Stimulated activated CD8-positive, alpha-beta memory T cell treated with anti-CD3 and anti-CD28 coated beads, Interleukin-4, amount 100 ng/mL, for 4 hours (primary cell): ENCODE measurements at regions not wholly inside any gene's neighbourhood (a gene's known extent, or its start where the extent isn't known, plus 50 kb on each side); places are given as distances from the start of the nearest gene placed in this dataset.

ENCODE experiments used
- DNase-seq, 2 donors: peaks; one replicate each; pipeline ENCODE4 v3.0.0-alpha.2; 2020; ENCODE audit warnings: low read depth in 2 of 2, low spot score in 1 of 2

DNA sequence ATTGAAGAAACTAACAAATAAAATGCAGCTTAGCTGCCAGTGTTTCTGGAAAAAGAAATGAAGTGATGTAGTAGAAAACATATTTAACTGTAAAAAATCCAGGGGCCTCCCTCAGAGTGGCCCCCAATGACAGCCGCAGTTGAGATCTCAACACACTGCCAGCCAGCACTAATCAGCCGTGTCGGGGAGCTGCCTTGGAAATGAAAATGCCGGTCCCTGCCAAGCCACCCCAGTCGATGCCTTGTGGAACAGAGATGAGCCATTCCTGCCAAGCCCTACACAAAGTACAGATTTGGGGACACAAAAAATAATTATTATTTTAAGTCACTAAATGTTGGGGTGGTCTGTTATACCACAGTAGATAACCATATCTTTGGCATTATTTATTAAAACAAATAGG, 1342.4 kb downstream of the EFNB2 start:
- DNase-seq = no peak

DNA sequence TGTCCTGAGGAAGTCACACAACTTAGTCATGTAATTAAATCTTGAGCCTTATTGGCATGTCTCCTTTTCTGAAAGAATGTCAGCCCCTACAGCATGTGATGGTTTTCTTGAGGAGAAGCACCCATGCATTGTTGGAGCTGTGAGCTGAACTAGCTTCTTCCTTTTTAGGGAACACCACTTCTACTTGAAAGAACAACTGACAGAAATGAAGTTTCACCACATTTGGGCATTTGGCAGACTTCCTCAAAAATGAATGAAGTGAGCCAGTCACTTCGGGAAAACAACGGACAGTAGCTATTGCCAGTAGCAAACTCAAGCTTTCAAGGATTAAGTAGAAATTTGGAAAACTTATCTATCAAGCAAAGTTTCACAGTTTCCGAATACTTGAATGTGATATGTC, 1351.3 kb downstream of the EFNB2 start:
- DNase-seq = no peak

DNA sequence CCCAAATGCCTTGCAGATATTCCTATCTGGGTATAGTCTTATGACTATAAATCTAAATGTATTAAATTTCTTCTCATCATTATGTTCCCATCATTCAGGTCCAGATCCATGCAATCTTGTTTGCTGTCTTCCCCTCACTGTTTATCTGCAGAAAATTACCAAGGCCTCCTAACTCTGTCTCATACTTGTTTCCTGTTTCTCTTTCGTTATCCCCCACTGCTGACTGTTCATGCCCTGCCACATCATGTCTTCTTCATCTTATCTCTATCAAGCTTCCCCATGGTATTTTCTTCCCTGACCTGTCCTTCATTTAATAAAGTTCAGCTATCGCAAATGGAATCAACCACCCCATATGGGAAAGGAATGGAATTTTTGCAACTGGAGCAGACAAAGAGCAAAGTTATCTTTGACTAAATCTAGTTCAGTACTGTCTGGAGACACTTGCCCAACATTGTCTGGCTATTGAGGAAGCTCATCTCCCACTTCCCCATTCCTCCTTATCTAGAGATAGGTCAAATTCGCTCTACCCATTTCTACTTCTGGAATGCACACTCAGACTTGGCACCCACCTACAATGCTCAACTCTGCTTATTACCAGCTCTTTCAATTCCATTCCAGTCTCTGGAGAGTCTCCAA, 1358.1 kb downstream of the EFNB2 start:
- DNase-seq = no peak

DNA sequence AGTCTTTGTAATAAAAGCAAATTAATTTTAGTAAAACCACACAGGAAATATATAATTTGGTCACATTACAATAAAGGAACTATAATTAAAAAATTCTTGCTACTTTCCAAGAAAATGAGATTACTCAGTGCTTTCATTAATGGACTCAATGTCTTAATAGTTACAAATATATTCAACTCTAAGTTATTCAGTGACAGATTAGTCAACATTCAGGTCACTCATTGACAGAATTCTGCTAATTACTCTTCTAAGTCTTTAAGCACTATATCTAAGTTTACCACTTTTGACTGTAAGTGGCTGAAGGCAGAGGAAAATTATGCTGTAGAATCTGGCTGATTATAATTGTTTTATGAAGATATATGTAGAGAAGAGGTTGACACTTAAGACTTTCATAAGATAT, 1365.0 kb downstream of the EFNB2 start:
- no peak for DNase-seq

DNA sequence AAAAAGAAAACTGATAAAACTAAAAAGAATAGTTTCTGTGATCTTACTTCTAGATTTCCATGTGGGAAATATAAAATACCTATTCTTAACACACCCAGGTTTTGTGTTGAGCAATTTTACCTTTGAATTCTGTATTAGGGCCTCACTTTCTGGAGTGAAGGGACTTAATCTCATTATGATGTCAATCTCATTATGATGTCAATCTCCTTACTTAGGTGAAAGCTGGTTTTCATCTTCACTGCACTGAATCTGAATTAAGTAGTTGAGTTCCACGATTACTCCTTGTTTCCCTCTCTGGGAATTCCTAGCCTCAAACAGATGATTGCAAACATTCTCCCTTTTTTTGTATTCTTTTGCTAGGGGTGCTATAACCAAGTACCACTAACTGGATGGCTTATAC, 1367.2 kb downstream of the EFNB2 start:
- no peak for DNase-seq

DNA sequence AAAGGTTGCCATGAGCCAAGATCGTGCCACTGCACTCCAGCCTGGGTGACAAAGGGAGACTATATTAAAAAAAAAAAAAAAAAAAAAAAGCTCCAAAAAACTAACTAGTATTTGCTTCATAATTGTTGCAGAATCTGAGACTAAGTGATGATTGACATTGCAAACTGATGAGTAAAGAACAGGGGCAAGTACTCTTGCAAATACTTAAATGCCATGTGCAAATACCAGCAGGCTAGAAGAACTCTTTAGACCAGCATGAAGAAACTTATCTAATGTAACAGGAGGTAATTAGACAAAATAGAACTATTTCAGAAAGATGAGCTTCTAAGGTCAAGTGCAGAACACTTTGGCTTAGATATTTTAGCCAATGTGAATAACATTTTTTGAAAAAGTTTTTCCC, 1368.1 kb downstream of the EFNB2 start:
- DNase-seq = no peak

DNA sequence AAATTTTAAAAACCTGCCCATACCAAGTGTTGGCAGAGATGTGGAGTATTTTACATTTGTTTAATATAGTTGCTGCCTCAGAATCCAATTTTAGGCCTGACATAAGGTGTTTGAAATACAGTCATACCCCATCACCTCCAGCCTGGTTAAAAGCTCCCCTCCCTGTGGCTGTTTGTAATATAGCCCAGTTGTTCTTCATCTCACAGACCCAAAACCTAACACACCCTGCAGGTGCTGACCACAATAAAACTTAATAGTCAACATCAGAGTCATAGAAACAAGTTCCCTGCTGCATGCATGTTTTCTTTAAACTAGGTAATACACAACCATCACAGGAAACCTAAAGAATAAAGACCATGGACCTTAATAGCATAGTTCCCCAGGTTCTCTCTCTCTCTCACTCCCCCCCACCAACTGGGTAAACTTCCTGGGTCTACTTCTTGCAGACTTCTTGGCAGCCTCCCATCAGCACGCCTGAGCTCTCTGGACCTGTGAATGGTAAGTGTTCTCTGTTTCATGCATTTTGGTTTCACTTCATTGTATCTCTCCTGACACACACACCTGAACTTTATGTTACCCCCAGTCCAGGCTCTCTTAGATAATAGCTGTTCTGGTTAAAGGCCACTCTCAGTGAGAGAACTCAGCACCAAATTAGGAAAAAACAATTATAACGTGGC, 1369.9 kb downstream of the EFNB2 start:
- DNase-seq = no peak

DNA sequence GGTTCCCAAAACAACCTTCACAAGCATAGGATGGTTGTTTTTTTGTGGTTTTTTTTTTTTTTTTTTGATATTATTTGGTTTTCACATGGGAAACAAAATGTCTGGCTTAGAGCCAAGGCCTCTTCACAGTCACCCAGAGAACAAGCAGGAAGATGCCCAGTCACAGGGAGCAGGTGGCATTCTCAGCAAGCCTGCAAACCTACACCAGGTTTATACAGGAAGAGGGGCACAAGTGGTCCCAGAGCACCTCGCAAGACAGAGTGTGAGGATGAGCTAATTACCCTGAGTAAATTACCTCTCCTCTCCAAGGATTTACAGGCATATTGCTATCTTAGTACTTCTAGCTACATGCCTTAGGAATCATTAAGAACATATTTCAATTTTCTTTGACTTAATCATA, 1375.6 kb downstream of the EFNB2 start:
- DNase-seq = no peak

DNA sequence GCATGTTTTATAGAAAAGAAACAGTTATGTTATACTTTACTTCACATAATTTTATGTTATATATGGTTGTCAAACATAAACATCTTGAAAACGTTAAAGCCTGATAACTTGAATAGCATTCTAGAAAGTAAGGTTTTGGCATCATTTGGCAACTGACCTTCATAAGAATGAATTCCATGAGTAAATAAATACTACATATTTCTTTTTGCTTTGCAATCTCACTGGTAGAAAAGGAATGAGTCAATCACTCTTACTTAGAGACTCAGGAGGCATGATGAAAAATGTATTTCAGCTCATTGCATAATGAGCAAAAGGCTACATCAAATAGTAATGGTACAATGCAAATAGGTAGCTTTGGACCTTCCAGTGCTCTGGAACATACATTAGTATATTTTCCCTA, 1381.9 kb downstream of the EFNB2 start:
- DNase-seq = no peak

DNA sequence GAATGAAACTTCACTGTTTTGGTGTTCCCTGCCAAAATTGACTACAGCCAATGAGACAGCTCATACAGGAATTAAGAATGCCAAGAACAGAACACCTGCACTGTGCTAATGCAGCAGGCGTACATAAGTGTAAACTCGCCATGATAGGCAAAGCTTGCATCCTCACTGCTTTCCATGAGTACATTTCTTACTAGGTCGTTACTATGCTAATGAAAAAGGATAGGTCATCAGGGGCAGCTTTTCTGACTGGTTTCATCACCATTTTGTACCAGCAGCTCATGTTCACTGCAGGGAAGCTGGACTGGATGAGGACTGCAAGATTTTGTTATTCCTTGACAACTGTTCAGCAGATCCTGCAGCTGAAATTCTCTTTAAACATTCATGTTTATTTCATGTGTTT, 1383.8 kb downstream of the EFNB2 start:
- no peak for DNase-seq

DNA sequence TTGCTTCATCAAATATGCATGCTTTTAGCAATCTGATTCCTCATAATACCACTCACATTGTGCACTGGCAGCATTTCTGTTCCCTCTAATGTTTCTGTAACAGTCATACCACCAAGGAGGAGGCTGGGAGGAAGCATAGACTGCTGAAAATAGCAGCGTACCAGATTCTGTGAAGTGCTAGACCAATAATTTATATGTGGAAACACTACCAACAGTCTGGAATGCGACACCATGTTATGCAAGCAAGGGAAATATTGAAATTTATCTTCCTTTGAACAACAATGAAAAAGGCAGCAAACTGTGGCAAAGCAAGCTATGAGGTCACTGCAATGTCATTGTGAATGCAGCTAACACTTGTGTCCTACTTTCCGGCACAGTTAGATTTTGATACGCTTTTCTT, 1388.0 kb downstream of the EFNB2 start:
- DNase-seq = no peak

DNA sequence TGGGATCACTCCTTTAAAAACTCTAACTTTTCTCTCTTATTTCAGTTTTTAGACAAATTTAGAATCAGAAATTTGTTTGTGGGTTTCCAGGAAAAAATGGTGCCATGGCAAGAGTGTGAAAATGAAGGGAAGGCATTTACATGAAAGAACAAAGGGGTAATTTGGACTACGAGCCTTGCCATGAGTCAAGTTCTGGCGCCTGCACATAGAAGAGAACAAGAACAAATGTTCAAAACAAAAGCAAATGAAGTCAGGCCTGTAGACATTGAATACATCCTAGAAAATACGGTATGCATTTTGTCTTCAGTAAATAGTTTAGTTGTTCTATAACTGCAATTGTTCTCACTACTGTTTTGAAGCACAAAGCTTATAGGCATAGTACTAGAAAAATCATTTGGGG, 1390.5 kb downstream of the EFNB2 start:
- no peak for DNase-seq

DNA sequence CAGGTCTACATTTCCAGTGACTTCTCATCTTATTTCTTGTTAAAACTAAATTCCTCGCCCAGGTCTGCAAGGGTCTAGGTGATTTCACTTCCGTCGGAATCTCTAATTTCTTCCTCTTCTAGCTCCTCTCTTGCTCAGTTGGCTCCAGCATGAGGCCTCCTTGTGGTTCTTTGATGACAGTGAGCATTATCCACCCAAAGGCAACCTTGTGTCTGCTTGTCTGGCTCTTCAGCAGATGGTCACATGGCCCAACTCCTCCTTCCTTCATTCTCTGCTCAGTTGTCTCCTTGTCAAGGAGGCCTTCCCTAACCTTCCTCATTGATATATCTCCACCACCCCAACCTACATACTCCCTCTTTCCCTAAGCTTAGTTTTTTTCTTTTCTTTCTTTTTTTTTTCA, 1391.4 kb downstream of the EFNB2 start:
- DNase-seq = no peak

DNA sequence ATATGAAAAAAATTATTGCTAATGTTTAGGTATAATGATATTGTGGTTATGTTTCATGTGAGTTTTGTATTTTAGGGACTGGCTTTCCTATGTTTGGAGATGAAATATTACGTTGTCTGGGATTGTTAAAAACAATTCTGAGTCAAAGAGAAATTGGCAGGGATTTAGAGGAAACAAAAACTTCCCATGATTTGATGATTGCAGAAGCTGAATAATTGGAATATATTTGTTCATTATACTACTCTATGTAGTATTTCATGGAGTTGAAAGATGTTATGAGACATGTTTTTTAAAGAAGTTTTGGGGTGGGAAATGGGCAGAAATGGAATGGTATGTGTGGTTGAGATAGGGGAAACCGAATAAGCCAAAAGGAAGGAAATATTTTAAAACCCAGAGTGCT, 1392.9 kb downstream of the EFNB2 start:
- no peak for DNase-seq

DNA sequence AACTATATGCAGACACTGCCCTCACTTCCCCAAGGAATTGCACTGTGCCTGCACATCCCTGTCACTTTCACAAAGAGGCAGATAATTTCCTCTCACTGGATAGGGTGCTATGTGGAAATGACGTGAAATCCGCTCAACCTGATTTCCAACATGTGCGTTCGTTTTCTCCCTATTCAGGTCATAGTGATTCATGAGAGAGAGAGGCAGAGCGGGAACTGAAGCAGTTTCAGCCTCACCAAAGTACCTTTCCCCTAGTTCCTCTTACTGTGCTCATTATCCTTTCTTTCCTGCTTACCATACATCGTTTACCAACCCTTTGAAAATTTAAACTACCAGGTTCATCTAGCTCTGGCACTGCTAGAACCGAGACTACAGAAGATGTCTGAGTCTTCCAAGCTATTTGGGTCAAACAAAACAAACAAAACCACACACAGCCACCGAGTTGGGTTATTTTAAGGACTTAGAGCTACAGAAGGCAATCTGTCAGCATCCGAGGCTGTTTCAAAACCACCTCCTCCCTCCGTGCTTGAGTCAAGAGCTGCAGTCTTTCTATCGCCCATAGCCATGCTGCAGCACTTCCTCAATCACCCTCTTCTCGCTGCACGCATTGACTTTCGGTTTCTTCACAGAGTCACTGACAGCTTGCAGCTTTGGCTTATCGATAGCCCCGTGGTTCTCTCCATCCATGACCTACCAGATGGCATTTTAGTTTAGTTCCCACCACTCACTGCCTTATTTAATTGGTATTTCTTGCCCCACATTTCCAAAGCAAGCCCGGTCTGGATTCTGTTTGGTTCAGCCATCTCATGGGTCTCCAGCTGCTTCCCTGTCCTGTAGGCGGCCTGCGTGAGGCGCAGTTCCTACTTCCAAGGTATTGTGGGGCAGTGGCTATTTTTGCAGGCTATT, 1395.8 kb downstream of the EFNB2 start:
- peak; percentile 27 to 28 for DNase-seq

DNA sequence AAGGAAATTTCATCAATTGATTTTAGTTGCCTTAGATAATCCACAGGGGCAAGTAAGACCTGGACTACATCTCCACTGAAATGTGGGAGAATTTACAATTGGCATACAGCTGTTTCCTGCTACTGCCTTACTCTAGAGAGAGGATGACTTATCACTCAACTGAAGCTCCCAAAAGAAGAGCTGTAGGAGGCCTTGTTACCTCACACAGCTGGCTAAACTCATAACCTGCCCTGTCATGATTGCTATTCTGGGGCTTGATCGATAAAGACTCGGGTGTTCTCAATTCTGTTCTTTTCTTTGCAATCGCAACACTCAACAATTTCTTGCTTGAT, 1396.4 kb downstream of the EFNB2 start:
- no peak for DNase-seq

DNA sequence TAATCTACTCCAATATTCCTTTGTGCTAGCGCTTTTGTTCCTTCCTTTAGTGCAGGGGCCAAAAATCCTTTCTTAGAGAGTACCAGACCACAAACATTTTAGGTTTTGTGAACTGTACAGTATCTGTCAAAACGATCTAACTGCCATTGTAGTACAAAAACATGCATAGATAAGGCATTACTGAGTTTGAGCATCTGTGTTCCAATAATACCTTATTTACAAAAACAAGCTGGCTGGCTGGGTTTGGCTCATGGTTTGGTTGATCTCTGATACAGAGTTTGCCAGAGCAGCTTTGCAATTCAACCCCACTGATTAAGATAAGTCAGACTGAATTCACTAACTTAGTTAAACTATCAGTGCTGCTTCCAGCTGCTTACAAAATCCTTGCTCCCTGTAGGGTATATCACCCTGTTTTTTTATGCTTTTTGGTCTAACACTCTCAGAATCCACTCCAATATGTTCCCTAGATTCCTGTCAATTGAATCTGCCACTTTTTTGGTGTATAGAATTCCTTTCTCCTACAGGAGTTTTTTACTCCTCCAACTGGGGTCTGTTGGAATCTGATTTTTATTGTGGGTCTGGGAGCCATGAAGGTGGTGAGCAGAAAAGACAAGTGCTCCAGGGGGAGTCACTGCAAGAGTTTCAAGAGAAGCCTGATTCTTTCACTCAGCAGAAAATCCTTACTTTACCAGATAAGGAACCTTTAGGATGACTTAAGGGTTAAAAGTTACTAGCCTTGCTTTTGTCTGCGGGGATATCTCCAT, 1399.4 kb downstream of the EFNB2 start:
- DNase-seq = no peak

DNA sequence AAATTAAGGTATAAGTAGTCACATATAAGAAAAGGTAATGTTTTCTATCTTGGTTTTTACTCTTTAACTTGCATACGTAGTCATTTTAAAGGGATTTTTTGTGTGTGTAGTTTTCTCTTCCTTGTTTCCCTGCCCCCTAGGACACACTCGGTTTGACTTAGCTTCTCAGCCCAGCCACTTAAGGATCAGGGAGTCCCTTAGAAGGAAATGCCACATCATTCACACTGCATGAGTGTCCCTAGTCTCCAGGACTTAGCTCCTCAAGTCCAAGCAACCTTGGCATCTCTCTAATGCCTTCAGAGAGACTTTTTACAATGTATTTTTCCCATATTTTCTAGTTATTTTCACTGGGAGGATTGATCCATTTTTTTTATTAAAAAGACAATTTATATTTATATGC, 1407.7 kb downstream of the EFNB2 start:
- no peak for DNase-seq

DNA sequence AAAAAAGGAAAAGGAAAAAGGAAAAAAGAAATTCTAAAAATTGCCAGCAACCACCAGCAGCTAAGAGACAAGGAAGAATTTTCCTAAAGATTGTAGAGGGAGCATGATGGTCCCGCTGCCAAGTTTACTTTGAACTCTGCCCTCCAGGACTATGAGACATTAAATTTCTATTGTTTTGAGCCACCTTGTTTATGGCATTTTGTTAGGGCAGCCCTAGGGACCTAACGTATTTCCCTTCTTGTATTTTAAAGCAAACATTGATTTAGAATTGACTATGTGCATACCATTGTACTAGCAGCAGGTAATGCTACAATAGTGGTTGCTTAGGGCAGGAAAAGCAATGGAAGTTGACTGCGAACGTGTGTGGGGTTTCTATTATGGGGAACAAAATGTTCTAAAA, 1414.2 kb downstream of the EFNB2 start:
- no peak for DNase-seq

DNA sequence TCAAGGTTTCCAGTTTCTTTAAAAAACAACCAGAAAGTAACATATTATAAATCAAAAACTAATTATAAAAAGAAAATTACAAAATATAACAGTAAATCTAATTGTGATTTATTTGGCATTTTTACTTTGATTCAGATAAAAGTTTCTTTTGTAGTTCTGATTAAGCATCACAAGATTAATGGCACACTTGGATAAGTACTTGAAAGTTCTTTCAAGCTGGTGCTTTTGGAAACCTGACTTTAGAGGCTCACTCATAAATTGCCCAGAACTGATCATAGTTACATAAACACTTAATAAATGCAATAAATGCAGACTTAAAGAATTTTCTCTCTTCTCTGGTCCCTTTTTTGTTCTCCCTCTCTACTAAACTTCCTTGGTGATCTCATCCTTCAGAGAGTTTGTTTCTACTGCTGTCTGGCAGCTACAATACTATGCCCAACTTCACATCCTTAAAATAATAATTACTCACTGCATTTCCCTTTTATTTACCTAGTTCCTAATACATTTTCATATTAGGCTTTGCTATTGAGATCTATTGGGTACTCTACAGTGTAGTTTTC, 1417.0 kb downstream of the EFNB2 start:
- DNase-seq = no peak

DNA sequence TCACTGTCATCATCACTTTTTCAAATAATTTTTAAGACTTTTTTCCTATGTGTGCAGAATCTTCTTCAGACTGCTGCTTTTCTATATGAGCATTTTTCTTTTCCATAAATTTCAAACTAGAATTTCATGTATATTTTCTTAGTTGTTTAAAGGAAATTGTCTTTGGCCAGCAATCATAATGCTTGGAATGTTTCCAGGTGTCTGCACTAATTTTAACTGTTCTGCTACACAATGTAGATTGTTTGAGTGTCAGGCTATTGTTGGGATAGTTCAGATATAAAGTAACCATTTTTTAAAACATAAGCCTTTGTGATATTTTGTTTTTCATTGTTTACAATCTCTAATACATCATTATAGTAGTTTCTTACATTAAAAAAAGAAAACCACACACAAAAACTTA, 1418.5 kb downstream of the EFNB2 start:
- DNase-seq = no peak
